ENCODE measurements at regions not wholly inside any gene's neighbourhood (a gene's known extent, or its start where the extent isn't known, plus 50 kb on each side); places are given as distances from the start of the nearest gene placed in this dataset.

DNA sequence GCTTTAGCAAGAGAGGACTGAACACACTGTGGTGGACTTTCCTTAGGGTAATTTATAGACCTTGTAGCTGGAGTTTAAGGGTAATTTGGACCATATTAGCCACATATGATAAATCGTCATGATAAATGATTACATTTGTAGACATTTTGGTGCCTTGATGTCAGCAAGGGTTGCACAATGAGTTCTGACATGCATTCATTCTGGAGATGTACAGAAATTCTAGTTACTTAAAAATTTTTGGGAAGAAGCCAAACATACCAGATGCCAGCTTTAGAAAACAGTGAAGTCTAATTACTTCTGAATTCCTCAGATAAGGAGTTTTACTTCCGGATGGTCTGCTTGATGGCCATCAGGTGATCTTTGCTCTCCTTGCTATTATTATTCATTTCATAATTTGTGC, 653.1 kb downstream of the TBC1D32 start:
- TF ChIP-seq POLR2A (IDR thresholded peaks at IDR 0.05) (no peak), CTCF (IDR thresholded peaks at IDR 0.05) (no peak)

Data from heart left ventricle (tissue), 13 donors.